H1 (cell line): ENCODE measurements at regions not wholly inside any gene's neighbourhood (a gene's known extent, or its start where the extent isn't known, plus 50 kb on each side); places are given as distances from the start of the nearest gene placed in this dataset.

Experiments used
- FOSL1 ChIP-seq: IDR thresholded peaks from 2 replicates; pipeline ENCODE4 v1.6.1; 2011; ENCODE audit warnings: mild to moderate bottlenecking, low read depth, low read length, moderate library complexity; ENCODE audit not compliant: insufficient read depth
- KDM5A ChIP-seq: fragments of 200-600 bp; IDR thresholded peaks from 2 replicates; pipeline ENCODE4 v1.7.1; 2012; ENCODE audit warnings: mild to moderate bottlenecking, low read length, inconsistent platforms, mixed read lengths
- RAD21 ChIP-seq, 2 experiments: IDR thresholded peaks in 1 of 2; conservative IDR thresholded peaks in 1 of 2; 2 replicates each; pipeline ENCODE4 v1.6.1; 2011; ENCODE audit warnings: low read depth in 2 of 2, low read length in 2 of 2, improper control_type of control experiment in 1 of 2, inconsistent platforms in 1 of 2, mild to moderate bottlenecking in 1 of 2, moderate library complexity in 1 of 2
- RNF2 ChIP-seq: fragments of 200-900, 300-1000 bp; sonication (generic); IDR thresholded peaks from 2 replicates; pipeline ENCODE4 v1.7.1; 2016; ENCODE audit warnings: borderline replicate concordance, low read depth, mild to moderate bottlenecking, antibody characterized with exemption, low read length; ENCODE audit not compliant: poor library complexity, severe bottlenecking; ENCODE audit errors: missing control alignments
- TAF7 ChIP-seq: optimal IDR thresholded peaks from 2 replicates; pipeline ENCODE3; 2011; ENCODE audit warnings: low read depth, mild to moderate bottlenecking, inconsistent platforms, low read length, moderate library complexity, borderline replicate concordance

DNA sequence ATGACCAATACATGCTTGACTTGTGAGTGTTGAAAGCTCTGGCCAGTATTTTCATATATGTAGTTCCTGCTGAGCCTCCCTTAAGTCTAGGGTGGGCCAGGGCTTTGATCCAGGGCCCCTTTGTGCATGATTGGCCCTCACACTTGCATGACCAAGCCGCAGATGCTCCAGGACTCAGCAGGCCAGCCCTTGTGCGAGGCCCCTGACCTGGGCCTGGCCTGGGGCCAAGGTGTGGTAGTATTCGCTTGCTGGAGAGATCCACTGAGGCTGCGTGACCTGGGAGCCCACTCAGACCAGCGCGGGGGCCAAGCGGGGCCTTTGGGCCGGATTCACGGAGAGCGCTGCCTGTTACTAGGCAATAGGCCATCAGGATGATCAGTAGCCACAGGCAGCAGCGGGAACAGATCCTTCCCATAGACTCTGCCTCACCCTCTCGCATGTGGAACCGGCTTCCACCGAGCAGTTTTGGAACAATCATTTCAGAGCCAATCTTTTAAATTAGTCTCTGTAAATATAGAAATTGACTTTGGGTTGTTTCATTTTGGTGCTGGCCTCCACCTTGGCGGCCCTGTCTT is 79.0 kb upstream of the PTCH1 start (continued):
- TF ChIP-seq RAD21 (IDR thresholded peaks at IDR 0.05 in 1 of 2, conservative IDR thresholded peaks at IDR 0.05 in 1 of 2; ENCODE audit: low read depth in 2 of 2, low read length in 2 of 2) (no peak), TAF7 (no peak), FOSL1 (no peak), RNF2 (no peak), KDM5A (no peak)
